ENCODE measurements at regions not wholly inside any gene's neighbourhood (a gene's known extent, or its start where the extent isn't known, plus 50 kb on each side); places are given as distances from the start of the nearest gene placed in this dataset.

DNA sequence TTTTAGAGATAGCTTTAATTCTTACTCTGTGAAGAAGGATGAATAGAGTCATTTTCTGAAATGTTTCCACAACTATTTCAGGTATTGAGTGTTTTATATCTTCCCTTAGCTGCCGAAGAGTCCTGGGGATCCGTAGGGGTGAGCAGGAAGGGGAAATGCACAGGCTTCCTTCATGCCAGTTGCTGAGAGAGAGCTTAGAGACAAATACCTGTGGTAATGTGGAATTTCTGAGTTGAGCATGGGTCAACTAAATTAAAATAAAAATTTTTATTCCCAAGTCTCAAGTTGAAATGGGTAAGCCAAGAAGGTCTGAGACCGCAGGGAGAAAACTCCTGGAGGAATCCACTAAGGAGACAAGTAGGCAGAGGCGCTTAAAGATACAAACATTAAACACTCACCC lies 185.7 kb downstream of the DAD1 start:
- Histone ChIP-seq H3K79me2 (no peaks in the 10 kb centered on the region), H3K36me3 (ENCODE audit: control insufficient read depth, insufficient read depth, low read length) (no peaks in the 10 kb centered on the region), H3K27me3 (ENCODE audit: control insufficient read depth, insufficient read depth, low read length) (no peaks in the 10 kb centered on the region), H3K9ac (no peak overlapping the region), H3K4me3 (ENCODE audit: low read depth, low read length) (no peak overlapping the region), H3K9me3 (ENCODE audit: control insufficient read depth, low read length) (no peaks in the 10 kb centered on the region), H3K4me1 (no peaks in the 10 kb centered on the region), H3K4me2 (ENCODE audit: low read length) (no peak overlapping the region), H3K27ac (no peak overlapping the region), H2AFZ (no peak overlapping the region)
- no peak for TF ChIP-seq CTCF (IDR thresholded peaks at IDR 0.05)

GRCh38 chr14:22400655-22401259 lies 188.3 kb downstream of the DAD1 start:
- Histone ChIP-seq H3K9me3 (ENCODE audit: control insufficient read depth, low read length) (no peaks in the 10 kb centered on the region), H3K79me2 (no peaks in the 10 kb centered on the region), H3K27me3 (ENCODE audit: control insufficient read depth, insufficient read depth, low read length) (no peaks in the 10 kb centered on the region), H3K9ac (no peak overlapping the region), H3K27ac (no peak overlapping the region), H2AFZ (no peak overlapping the region), H3K4me3 (ENCODE audit: low read depth, low read length) (no peak overlapping the region), H3K36me3 (ENCODE audit: control insufficient read depth, insufficient read depth, low read length) (no peaks in the 10 kb centered on the region), H3K4me1 (no peaks in the 10 kb centered on the region), H3K4me2 (ENCODE audit: low read length) (no peak overlapping the region)
- no peak for TF ChIP-seq CTCF (IDR thresholded peaks at IDR 0.05)

- Histone ChIP-seq H3K79me2 (no peaks in the 10 kb centered on the region), H3K4me2 (ENCODE audit: low read length) (no peak overlapping the region), H3K27ac (no peak overlapping the region), H2AFZ (no peak overlapping the region), H3K9me3 (ENCODE audit: control insufficient read depth, low read length) (no peaks in the 10 kb centered on the region), H3K9ac (no peak overlapping the region), H3K27me3 (ENCODE audit: control insufficient read depth, insufficient read depth, low read length) (no peaks in the 10 kb centered on the region), H3K36me3 (ENCODE audit: control insufficient read depth, insufficient read depth, low read length) (no peaks in the 10 kb centered on the region), H3K4me1 (no peaks in the 10 kb centered on the region), H3K4me3 (ENCODE audit: low read depth, low read length) (no peak overlapping the region)
- TF ChIP-seq CTCF (IDR thresholded peaks at IDR 0.05): no peak
Measured at GRCh38 chr14:22399776-22400175, 189.2 kb downstream of the DAD1 start.

GRCh38 chr14:22397221-22397737 lies 191.7 kb downstream of the DAD1 start:
- H3K9me3 ChIP-seq (ENCODE audit: control insufficient read depth, low read length): no peaks in the 10 kb centered on the region
- H3K4me1 ChIP-seq: no peaks in the 10 kb centered on the region
- H3K36me3 ChIP-seq (ENCODE audit: control insufficient read depth, insufficient read depth, low read length): no peaks in the 10 kb centered on the region
- H3K27ac ChIP-seq: no peak overlapping the region
- TF ChIP-seq CTCF (IDR thresholded peaks at IDR 0.05): no peak
- H3K27me3 ChIP-seq (ENCODE audit: control insufficient read depth, insufficient read depth, low read length): no peaks in the 10 kb centered on the region
- H2AFZ ChIP-seq: no peak overlapping the region
- no peak overlapping the region for H3K4me2 ChIP-seq (ENCODE audit: low read length)
- no peak overlapping the region for H3K4me3 ChIP-seq (ENCODE audit: low read depth, low read length)
- no peaks in the 10 kb centered on the region for H3K79me2 ChIP-seq
- no peak overlapping the region for H3K9ac ChIP-seq

DNA sequence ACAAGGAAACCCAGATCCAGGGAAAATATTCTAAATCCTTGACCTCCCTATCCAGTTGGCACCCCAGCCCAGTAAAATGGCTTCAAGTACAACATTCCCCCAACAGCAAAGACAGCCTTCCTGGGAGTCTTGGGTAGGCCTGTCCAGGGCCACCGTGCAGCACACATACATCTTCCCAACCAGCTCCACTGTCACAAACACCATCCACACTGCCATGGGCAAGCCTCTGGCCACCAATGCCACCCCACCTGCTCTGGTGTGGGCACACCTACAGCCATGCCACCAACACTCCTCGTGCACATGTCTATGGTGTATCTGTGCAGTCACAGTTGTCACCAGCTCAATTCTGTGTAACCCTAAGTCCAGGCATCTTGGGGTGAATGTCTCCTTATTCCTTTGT lies 193.2 kb downstream of the DAD1 start:
- H2AFZ ChIP-seq: no peak overlapping the region
- H3K4me2 ChIP-seq (ENCODE audit: low read length): no peak overlapping the region
- H3K4me3 ChIP-seq (ENCODE audit: low read depth, low read length): no peak overlapping the region
- no peaks in the 10 kb centered on the region for H3K36me3 ChIP-seq (ENCODE audit: control insufficient read depth, insufficient read depth, low read length)
- H3K9ac ChIP-seq: no peak overlapping the region
- H3K27me3 ChIP-seq (ENCODE audit: control insufficient read depth, insufficient read depth, low read length): no peaks in the 10 kb centered on the region
- H3K79me2 ChIP-seq: no peaks in the 10 kb centered on the region
- TF ChIP-seq CTCF (IDR thresholded peaks at IDR 0.05): no peak
- no peak overlapping the region for H3K27ac ChIP-seq
- H3K4me1 ChIP-seq: no peaks in the 10 kb centered on the region
- no peaks in the 10 kb centered on the region for H3K9me3 ChIP-seq (ENCODE audit: control insufficient read depth, low read length)
